HepG2 (cell line): ENCODE measurements at regions not wholly inside any gene's neighbourhood (a gene's known extent, or its start where the extent isn't known, plus 50 kb on each side); places are given as distances from the start of the nearest gene placed in this dataset.

Experiments
- ATF7-NPFF ChIP-seq: sonication (generic); formaldehyde crosslinking; IDR thresholded peaks from 2 replicates; pipeline ENCODE4 v1.8.1; 2023; ENCODE audit warnings: mild to moderate bottlenecking, low read depth, missing genetic modification reagents, moderate library complexity
- EEA1 ChIP-seq: sonication (generic); formaldehyde crosslinking; IDR thresholded peaks from 2 replicates; pipeline ENCODE4 v1.5.1; 2020; ENCODE audit warnings: mild to moderate bottlenecking, missing genetic modification reagents, borderline replicate concordance
- EP300 ChIP-seq, 3 experiments: sonication (generic) in 1 of 3; formaldehyde crosslinking in 1 of 3; IDR thresholded peaks; 2 replicates each; pipeline versions ENCODE4 v1.5.1 to v1.6.1; 2011 to 2020; ENCODE audit warnings: low read depth in 2 of 3, low read length in 2 of 3, borderline replicate concordance in 1 of 3, improper control_type of control experiment in 1 of 3, mild to moderate bottlenecking in 1 of 3, missing genetic modification reagents in 1 of 3, moderate library complexity in 1 of 3
- FOXO4 ChIP-seq: sonication (generic); formaldehyde crosslinking; conservative IDR thresholded peaks from 2 replicates; pipeline ENCODE4 v1.8.1; 2023; ENCODE audit warnings: missing genetic modification reagents
- GATA4 ChIP-seq: sonication (generic); IDR thresholded peaks from 2 replicates; pipeline ENCODE4 v1.6.1; 2016; ENCODE audit warnings: antibody characterized with exemption, low read depth, borderline replicate concordance
- MXD1 ChIP-seq: sonication (generic); formaldehyde crosslinking; IDR thresholded peaks from 2 replicates; pipeline ENCODE4 v1.4.0; 2020; ENCODE audit warnings: mild to moderate bottlenecking, missing genetic modification reagents
- PAXIP1 ChIP-seq: sonication (generic); formaldehyde crosslinking; conservative IDR thresholded peaks from 2 replicates; pipeline ENCODE4 v1.4.0; 2020; ENCODE audit warnings: mild to moderate bottlenecking, missing genetic modification reagents, moderate library complexity
- SOX5 ChIP-seq: IDR thresholded peaks from 2 replicates; pipeline ENCODE4 v1.6.1; 2016; ENCODE audit warnings: borderline replicate concordance
- STAT6 ChIP-seq: sonication (generic); formaldehyde crosslinking; IDR thresholded peaks from 2 replicates; pipeline ENCODE4 v1.4.0; 2020; ENCODE audit warnings: missing genetic modification reagents, mild to moderate bottlenecking, borderline replicate concordance
- ZNF503 ChIP-seq: sonication (generic); formaldehyde crosslinking; IDR thresholded peaks from 2 replicates; pipeline ENCODE4 v1.4.0; 2020; ENCODE audit warnings: missing genetic modification reagents
- ZNF552 ChIP-seq: sonication (generic); formaldehyde crosslinking; IDR thresholded peaks from 2 replicates; pipeline ENCODE4 v1.9.0; 2022; ENCODE audit warnings: missing genetic modification reagents, mild to moderate bottlenecking, borderline replicate concordance
- ZNF615 ChIP-seq: sonication (generic); formaldehyde crosslinking; IDR thresholded peaks from 2 replicates; pipeline ENCODE4 v1.5.0; 2020; ENCODE audit warnings: mild to moderate bottlenecking, missing genetic modification reagents, borderline replicate concordance
- ZNF710 ChIP-seq: sonication (generic); formaldehyde crosslinking; IDR thresholded peaks from 2 replicates; pipeline ENCODE4 v1.5.0; 2020; ENCODE audit warnings: mild to moderate bottlenecking, missing genetic modification reagents, borderline replicate concordance
- ZNF780A ChIP-seq: sonication (generic); formaldehyde crosslinking; IDR thresholded peaks from 2 replicates; pipeline ENCODE4 v1.8.0; 2022; ENCODE audit warnings: mild to moderate bottlenecking, missing genetic modification reagents, moderate library complexity

GRCh38 chr3:193777524-193777923, 184.5 kb downstream of the OPA1 start (continued):
- TF ChIP-seq SOX5 (CRISPR knock-in tag) (peak; percentile 76), FOXO4 (CRISPR knock-in tag) (no peak), ZNF503 (CRISPR knock-in tag) (no peak), PAXIP1 (CRISPR knock-in tag) (peak; percentile 86), ZNF552 (CRISPR knock-in tag) (no peak), EEA1 (CRISPR knock-in tag) (no peak), ATF7-NPFF (CRISPR knock-in tag) (no peak), MXD1 (CRISPR knock-in tag) (no peak), ZNF615 (CRISPR knock-in tag) (no peak), ZNF710 (CRISPR knock-in tag) (0 out of 2 replicates have a peak, but pooled peaks have one; percentile 54), ZNF780A (CRISPR knock-in tag) (no peak), STAT6 (no peak), EP300 (IDR thresholded peaks at IDR 0.05; ENCODE audit: low read depth in 2 of 2, low read length in 2 of 2) (peak in 1 of 2 experiments; percentile 69; a peak in 2 of 4 replicates), EP300 (CRISPR knock-in tag; IDR thresholded peaks at IDR 0.05; ENCODE audit: borderline replicate concordance) (peak; percentile 52; the same call in 1 of the 2 replicates), GATA4 (no peak)
